CD8-positive, alpha-beta memory T cell (primary cell): ENCODE measurements at regions not wholly inside any gene's neighbourhood (a gene's known extent, or its start where the extent isn't known, plus 50 kb on each side); places are given as distances from the start of the nearest gene placed in this dataset.

Experiments used
- CTCF ChIA-PET: fragments of 350-600 bp; sonication (Branson Sonifier 250); formaldehyde crosslinking; loops from one replicate; lab custom pipeline; 2021; ENCODE audit warnings: antibody characterized with exemption; lab: Charles Lee
- POLR2A ChIA-PET: fragments of 350-600 bp; sonication (Branson Sonifier 250); formaldehyde crosslinking; loops from one replicate; lab custom pipeline; 2021; ENCODE audit warnings: antibody characterized with exemption; lab: Charles Lee
- DNase-seq, 5 donors: peaks; one replicate each; pipeline versions ENCODE4 v3.0.0 to v3.0.0-alpha.2; 2020 to 2022; ENCODE audit warnings: mixed read lengths in 1 of 5
- H3K27ac ChIP-seq: one replicate; pipeline ENCODE4 v1.7.0; 2013; ENCODE audit warnings: low read depth, mild to moderate bottlenecking, low read length, moderate library complexity
- H3K27me3 ChIP-seq: 2 replicates; pipeline ENCODE4 v1.7.0; 2013; ENCODE audit warnings: low read length, mild to moderate bottlenecking; ENCODE audit not compliant: insufficient read depth, poor library complexity, severe bottlenecking
- H3K36me3 ChIP-seq: 2 replicates; pipeline ENCODE4 v1.7.0; 2013; ENCODE audit warnings: mild to moderate bottlenecking, low read length, moderate library complexity; ENCODE audit not compliant: insufficient read depth
- H3K4me1 ChIP-seq: 2 replicates; pipeline ENCODE4 v1.7.0; 2013; ENCODE audit warnings: mild to moderate bottlenecking, low read length, moderate library complexity; ENCODE audit not compliant: insufficient read depth
- H3K4me3 ChIP-seq: 2 replicates; pipeline ENCODE4 v1.7.0; 2013; ENCODE audit warnings: mild to moderate bottlenecking, low read length
- H3K9me3 ChIP-seq: 2 replicates; pipeline ENCODE4 v1.7.0; 2013; ENCODE audit warnings: mild to moderate bottlenecking, low read length
- H3K27ac Mint-ChIP-seq, 8 donors: one replicate each; pipeline ENCODE4 v1.8.0; 2020 to 2021; ENCODE audit warnings: mixed read lengths in 8 of 8, mild to moderate bottlenecking in 6 of 8, inconsistent platforms in 3 of 8, moderate library complexity in 3 of 8
- H3K27me3 Mint-ChIP-seq, 2 donors: one replicate each; pipeline ENCODE4 v1.8.0; 2020 to 2021; ENCODE audit warnings: mixed read lengths in 2 of 2, mild to moderate bottlenecking in 1 of 2, moderate library complexity in 1 of 2
- H3K36me3 Mint-ChIP-seq, 3 donors: one replicate each; pipeline ENCODE4 v1.8.0; 2020 to 2021; ENCODE audit warnings: mixed read lengths in 3 of 3, inconsistent platforms in 1 of 3, mild to moderate bottlenecking in 1 of 3
- H3K4me1 Mint-ChIP-seq, 3 donors: one replicate each; pipeline ENCODE4 v1.8.0; 2020 to 2021; ENCODE audit warnings: mixed read lengths in 3 of 3, inconsistent platforms in 1 of 3, mild to moderate bottlenecking in 1 of 3
- H3K4me3 Mint-ChIP-seq, 7 donors: one replicate each; pipeline ENCODE4 v1.8.0; 2020 to 2021; ENCODE audit warnings: mixed read lengths in 7 of 7, mild to moderate bottlenecking in 6 of 7, moderate library complexity in 4 of 7, inconsistent platforms in 2 of 7
- H3K9me3 Mint-ChIP-seq, 5 donors: one replicate each; pipeline ENCODE4 v1.8.0; 2020 to 2022; ENCODE audit warnings: mixed read lengths in 5 of 5, mild to moderate bottlenecking in 3 of 5, moderate library complexity in 2 of 5, inconsistent platforms in 1 of 5

DNA sequence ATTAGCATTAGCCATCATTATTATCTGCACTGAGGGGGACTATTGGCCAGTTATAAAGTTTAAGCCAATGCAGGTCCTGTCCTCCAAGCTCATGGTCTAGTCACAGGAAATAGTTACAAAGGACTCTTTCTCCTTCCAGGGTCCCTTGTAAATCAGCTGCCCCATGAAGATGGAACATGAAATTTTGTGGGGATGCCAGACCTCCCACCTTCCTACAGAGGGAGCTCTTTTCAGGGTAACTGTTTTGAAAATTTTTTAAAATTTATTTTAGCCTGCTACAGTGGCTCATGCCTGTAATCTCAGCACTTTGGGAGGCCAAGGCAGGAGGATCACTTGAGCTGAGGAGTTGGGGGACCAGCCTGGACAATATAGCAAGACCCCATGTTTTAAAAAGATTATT is 124.4 kb upstream of the SLC34A2 start:
- Histone ChIP-seq H3K36me3 (no peaks in the 10 kb centered on the region), H3K27me3 (peaks cover 5% of the 10 kb centered on the region), H3K4me3 (no peak overlapping the region), H3K27ac (no peak overlapping the region), H3K9me3 (no peaks in the 10 kb centered on the region), H3K4me1 (no peaks in the 10 kb centered on the region)
- DNase-seq, result no peak
- Mint-ChIP-seq H3K27ac (no peak overlapping the region), H3K27me3 (peaks cover 12 to 17% of the 10 kb centered on the region in 2 donors), H3K4me1 (no peaks in the 10 kb centered on the region), H3K36me3 (no peaks in the 10 kb centered on the region), H3K9me3 (no peaks in the 10 kb centered on the region), H3K4me3 (no peak overlapping the region)
- POLR2A ChIA-PET, result no interaction called here
- CTCF ChIA-PET, result interaction anchor here (1.2 kb wide), 1 partner anchor 10 kb away, joined by 4 read pairs; no protein-coding TSS in a partner anchor

DNA sequence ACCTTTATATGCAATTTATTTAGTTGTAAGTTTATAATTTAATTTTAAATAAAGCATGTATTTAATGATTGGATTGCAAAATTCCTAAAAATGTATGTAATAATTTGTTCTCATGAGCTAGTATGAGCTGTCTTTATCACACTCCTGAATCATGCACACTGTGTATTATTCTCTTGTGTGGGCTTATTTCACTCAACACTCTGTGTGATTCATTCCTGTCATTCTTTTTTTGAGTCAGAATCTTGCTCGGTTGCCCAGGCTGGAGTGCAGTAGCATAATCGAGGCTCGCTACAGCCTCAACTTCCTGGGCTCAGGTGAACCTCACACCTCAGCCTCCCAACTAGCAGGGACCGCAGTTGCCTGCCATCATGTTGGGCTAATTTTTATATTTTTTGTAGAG is 123.1 kb upstream of the SLC34A2 start:
- POLR2A ChIA-PET, result no interaction called here
- Mint-ChIP-seq H3K4me3 (no peak overlapping the region), H3K27ac (no peak overlapping the region), H3K4me1 (no peaks in the 10 kb centered on the region), H3K9me3 (no peaks in the 10 kb centered on the region), H3K27me3 (peaks cover 12 to 17% of the 10 kb centered on the region in 2 donors), H3K36me3 (no peaks in the 10 kb centered on the region)
- H3K27ac ChIP-seq, result no peak overlapping the region
- H3K27me3 ChIP-seq, result peaks cover 5% of the 10 kb centered on the region
- no peak overlapping the region for H3K4me3 ChIP-seq
- DNase-seq, result no peak
- H3K36me3 ChIP-seq, result no peaks in the 10 kb centered on the region
- H3K9me3 ChIP-seq, result no peaks in the 10 kb centered on the region
- CTCF ChIA-PET, result no interaction called here
- no peaks in the 10 kb centered on the region for H3K4me1 ChIP-seq

DNA sequence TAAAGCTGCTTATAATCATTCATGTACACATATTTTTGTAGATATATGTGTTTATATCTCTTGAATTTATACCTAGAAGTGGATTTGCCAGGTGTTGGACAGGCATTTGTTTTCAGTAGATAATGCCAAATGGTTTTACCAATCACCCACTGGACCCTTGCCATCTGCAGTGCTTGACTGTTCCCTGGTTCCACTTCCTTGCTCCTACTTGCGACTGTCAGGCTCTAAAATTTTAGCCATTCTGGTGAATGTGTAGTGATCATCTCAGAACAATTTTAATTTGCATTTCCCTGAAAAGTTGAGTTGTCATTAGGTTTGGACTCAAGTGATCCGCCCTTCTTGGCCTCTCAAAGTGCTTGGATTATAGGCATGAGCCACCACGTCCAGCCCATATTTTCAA is 122.4 kb upstream of the SLC34A2 start:
- POLR2A ChIA-PET, result no interaction called here

GRCh38 chr4:25535278-25535677 is 120.4 kb upstream of the SLC34A2 start:
- Histone ChIP-seq H3K9me3 (no peaks in the 10 kb centered on the region), H3K27me3 (peaks cover 5% of the 10 kb centered on the region), H3K4me3 (no peak overlapping the region), H3K27ac (no peak overlapping the region), H3K4me1 (no peaks in the 10 kb centered on the region), H3K36me3 (no peaks in the 10 kb centered on the region)
- H3K4me3 Mint-ChIP-seq, result no peak overlapping the region
- ChIA-PET POLR2A (no interaction called here), CTCF (no interaction called here)
- peaks cover 13 to 14% of the 10 kb centered on the region in 2 donors for H3K27me3 Mint-ChIP-seq
- no peak for DNase-seq
- H3K4me1 Mint-ChIP-seq, result no peaks in the 10 kb centered on the region
- H3K9me3 Mint-ChIP-seq, result no peaks in the 10 kb centered on the region
- H3K27ac Mint-ChIP-seq, result no peak overlapping the region
- no peaks in the 10 kb centered on the region for H3K36me3 Mint-ChIP-seq

More for the DNA sequence above, 122.4 kb upstream of the SLC34A2 start:
- no peak for DNase-seq
- Histone ChIP-seq H3K9me3 (no peaks in the 10 kb centered on the region), H3K27me3 (peaks cover 5% of the 10 kb centered on the region), H3K4me3 (no peak overlapping the region), H3K4me1 (no peaks in the 10 kb centered on the region), H3K27ac (no peak overlapping the region), H3K36me3 (no peaks in the 10 kb centered on the region)
- no peaks in the 10 kb centered on the region for H3K36me3 Mint-ChIP-seq
- no peaks in the 10 kb centered on the region for H3K4me1 Mint-ChIP-seq
- H3K4me3 Mint-ChIP-seq, result no peak overlapping the region
- peak overlapping the region in 1 of 8 donors; percentile 16 for H3K27ac Mint-ChIP-seq
- H3K9me3 Mint-ChIP-seq, result no peaks in the 10 kb centered on the region
- CTCF ChIA-PET, result no interaction called here
- H3K27me3 Mint-ChIP-seq, result peaks cover 12 to 17% of the 10 kb centered on the region in 2 donors

DNA sequence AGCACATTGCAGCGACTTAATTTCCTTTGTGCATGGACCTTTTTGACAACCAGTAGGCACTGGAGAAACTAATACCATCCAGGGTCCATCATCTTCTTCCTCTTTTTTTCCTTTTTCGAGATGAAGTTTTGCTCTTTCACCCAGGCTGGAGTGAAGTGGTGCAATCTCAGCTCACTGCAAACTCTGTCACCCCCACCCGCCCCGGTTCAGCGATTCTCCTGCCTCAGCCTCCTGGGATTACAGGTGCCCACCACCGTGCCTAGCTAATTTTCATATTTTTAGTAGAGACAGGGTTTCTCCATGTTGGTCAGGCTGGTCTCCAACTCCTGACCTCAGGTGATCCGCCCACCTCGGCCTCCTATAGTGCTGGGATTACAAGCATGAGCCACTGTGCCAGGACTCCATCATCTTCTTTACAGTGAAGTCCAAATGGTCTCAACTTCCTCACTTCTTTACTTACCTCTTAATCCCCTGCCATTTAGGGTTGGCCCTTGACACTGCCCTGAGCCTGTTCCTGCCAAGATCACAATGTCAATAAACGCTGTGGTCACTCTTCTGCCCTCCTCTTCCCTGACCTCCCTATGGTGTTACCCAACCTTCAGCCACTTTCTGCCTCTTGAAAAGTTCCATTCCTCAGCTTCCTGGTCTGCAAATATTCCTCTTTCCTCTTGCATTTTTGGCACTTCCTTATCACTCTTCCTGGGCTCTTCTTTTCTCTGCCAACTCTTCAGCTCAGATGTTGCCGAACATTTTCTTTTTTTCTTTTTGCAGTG is 119.8 kb upstream of the SLC34A2 start:
- no peak overlapping the region for H3K4me3 ChIP-seq
- CTCF ChIA-PET, result no interaction called here
- Mint-ChIP-seq H3K4me3 (no peak overlapping the region), H3K27me3 (peaks cover 9 to 10% of the 10 kb centered on the region in 2 donors), H3K27ac (no peak overlapping the region), H3K9me3 (no peaks in the 10 kb centered on the region), H3K4me1 (no peaks in the 10 kb centered on the region), H3K36me3 (no peaks in the 10 kb centered on the region)
- H3K36me3 ChIP-seq, result no peaks in the 10 kb centered on the region
- POLR2A ChIA-PET, result no interaction called here
- DNase-seq, result no peak
- H3K27ac ChIP-seq, result no peak overlapping the region
- H3K9me3 ChIP-seq, result no peaks in the 10 kb centered on the region
- H3K27me3 ChIP-seq, result peaks cover 5% of the 10 kb centered on the region
- no peaks in the 10 kb centered on the region for H3K4me1 ChIP-seq

GRCh38 chr4:25536564-25537320 is 118.9 kb upstream of the SLC34A2 start:
- H3K4me3 ChIP-seq, result no peak overlapping the region
- no peak for DNase-seq
- no peaks in the 10 kb centered on the region for H3K4me1 ChIP-seq
- Mint-ChIP-seq H3K27ac (no peak overlapping the region), H3K4me3 (no peak overlapping the region), H3K27me3 (peaks cover 7 to 8% of the 10 kb centered on the region in 2 donors), H3K9me3 (no peaks in the 10 kb centered on the region), H3K36me3 (no peaks in the 10 kb centered on the region), H3K4me1 (no peaks in the 10 kb centered on the region)
- no peaks in the 10 kb centered on the region for H3K36me3 ChIP-seq
- ChIA-PET CTCF (no interaction called here), POLR2A (no interaction called here)
- H3K27me3 ChIP-seq, result peaks cover 5% of the 10 kb centered on the region
- no peaks in the 10 kb centered on the region for H3K9me3 ChIP-seq
- no peak overlapping the region for H3K27ac ChIP-seq

- peaks cover 6 to 8% of the 10 kb centered on the region in 2 donors for H3K27me3 Mint-ChIP-seq
- H3K4me3 Mint-ChIP-seq, result no peak overlapping the region
- no peak for DNase-seq
- no peaks in the 10 kb centered on the region for H3K36me3 ChIP-seq
- H3K36me3 Mint-ChIP-seq, result no peaks in the 10 kb centered on the region
- CTCF ChIA-PET, result no interaction called here
- no peak overlapping the region for H3K27ac ChIP-seq
- POLR2A ChIA-PET, result no interaction called here
- no peaks in the 10 kb centered on the region for H3K4me1 Mint-ChIP-seq
- H3K27me3 ChIP-seq, result peaks cover 3% of the 10 kb centered on the region
- H3K4me3 ChIP-seq, result no peak overlapping the region
- no peaks in the 10 kb centered on the region for H3K4me1 ChIP-seq
- no peak overlapping the region for H3K27ac Mint-ChIP-seq
- H3K9me3 Mint-ChIP-seq, result no peaks in the 10 kb centered on the region
- H3K9me3 ChIP-seq, result no peaks in the 10 kb centered on the region
Observed at GRCh38 chr4:25538430-25538829, 117.2 kb upstream of the SLC34A2 start.

DNA sequence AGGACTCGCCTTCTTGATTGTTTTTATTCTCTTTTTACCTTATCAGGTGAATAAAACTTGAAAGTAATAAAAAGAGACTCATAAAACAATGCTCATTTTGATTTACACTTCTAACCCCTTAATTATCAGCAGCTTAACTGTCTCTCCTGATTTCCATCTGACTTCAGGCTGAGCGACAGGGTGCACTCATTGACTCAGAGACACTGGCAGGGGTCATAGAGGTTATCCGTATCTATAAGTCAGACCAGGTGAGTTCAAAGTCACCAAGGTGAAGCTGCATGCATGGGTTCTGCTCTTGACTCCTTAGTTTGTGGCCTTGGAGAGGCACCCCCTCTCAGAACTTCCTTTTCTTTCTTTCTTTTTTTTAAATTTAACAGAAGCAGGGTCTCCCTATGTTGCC is 116.4 kb upstream of the SLC34A2 start:
- Histone ChIP-seq H3K4me1 (no peaks in the 10 kb centered on the region), H3K4me3 (no peak overlapping the region), H3K36me3 (no peaks in the 10 kb centered on the region), H3K9me3 (no peaks in the 10 kb centered on the region), H3K27me3 (no peaks in the 10 kb centered on the region), H3K27ac (no peak overlapping the region)
- Mint-ChIP-seq H3K27ac (no peak overlapping the region), H3K4me1 (no peaks in the 10 kb centered on the region), H3K9me3 (no peaks in the 10 kb centered on the region), H3K4me3 (no peak overlapping the region), H3K27me3 (peaks cover 3 to 8% of the 10 kb centered on the region in 2 donors), H3K36me3 (no peaks in the 10 kb centered on the region)
- POLR2A ChIA-PET, result no interaction called here
- CTCF ChIA-PET, result no interaction called here
- DNase-seq, result no peak
